Prostate gland (tissue), 2 donors: ENCODE measurements at regions not wholly inside any gene's neighbourhood (a gene's known extent, or its start where the extent isn't known, plus 50 kb on each side); places are given as distances from the start of the nearest gene placed in this dataset.

Source experiments
- DNase-seq: peaks from one replicate; pipeline ENCODE4 v3.0.0-alpha.2; 2019; ENCODE audit warnings: low spot score
- H3K27ac ChIP-seq, 2 donors: fragments of 200-600 bp; sonication (generic); 2 replicates each; pipeline ENCODE4 v1.5.1; 2017 to 2019
- H3K27me3 ChIP-seq: fragments of 200-600 bp; sonication (generic); replicated peaks from 2 replicates; pipeline ENCODE4 v1.5.1; 2019; ENCODE audit not compliant: insufficient read depth
- H3K36me3 ChIP-seq, 2 donors: fragments of 200-600 bp; sonication (generic); 1 replicate in 1 of 2; 2 replicates in 1 of 2; pipeline versions ENCODE4 v1.5.1 to v1.8.1; 2017 to 2019
- H3K4me1 ChIP-seq: fragments of 200-600 bp; sonication (generic); replicated peaks from 2 replicates; pipeline ENCODE4 v1.5.1; 2019
- H3K4me3 ChIP-seq, 2 donors: fragments of 200-600 bp; sonication (generic); 2 replicates each; pipeline ENCODE4 v1.5.1; 2017 to 2019
- H3K9me3 ChIP-seq: fragments of 200-600 bp; sonication (generic); 2 replicates; pipeline ENCODE4 v1.5.1; 2017
- POLR2A ChIP-seq: fragments of 450-650 bp; IDR thresholded peaks from one replicate; pipeline ENCODE4 v1.6.1; 2016; ENCODE audit warnings: antibody characterized with exemption, mild to moderate bottlenecking
- POLR2AphosphoS5 ChIP-seq: sonication (generic); formaldehyde crosslinking; IDR thresholded peaks from one replicate; pipeline ENCODE4 v1.6.1; 2017; ENCODE audit warnings: antibody characterized with exemption
- WGBS: methylation state at CpG from one replicate; pipeline ENCODE4 v1.1.5; 2018; 5-methylcytosine and 5-hydroxymethylcytosine counted together
- intact Hi-C: fragments of 100-400 bp; cut with DNase I; formaldehyde crosslinking; loops from one replicate; pipeline ENCODE4 v1.14.2; 2022
- TF ChIP-seq, protein P1 (sequence below), 4 experiments: fragments of 200-600 bp in 2 of 4; fragments of 450-650 bp in 2 of 4; sonication (generic) in 2 of 4; IDR thresholded peaks; 1 replicate in 3 of 4; 2 replicates in 1 of 4; pipeline ENCODE4 v1.5.1; 2016 to 2019; ENCODE audit warnings: antibody characterized with exemption in 4 of 4, mild to moderate bottlenecking in 2 of 4, moderate library complexity in 2 of 4

DNA sequence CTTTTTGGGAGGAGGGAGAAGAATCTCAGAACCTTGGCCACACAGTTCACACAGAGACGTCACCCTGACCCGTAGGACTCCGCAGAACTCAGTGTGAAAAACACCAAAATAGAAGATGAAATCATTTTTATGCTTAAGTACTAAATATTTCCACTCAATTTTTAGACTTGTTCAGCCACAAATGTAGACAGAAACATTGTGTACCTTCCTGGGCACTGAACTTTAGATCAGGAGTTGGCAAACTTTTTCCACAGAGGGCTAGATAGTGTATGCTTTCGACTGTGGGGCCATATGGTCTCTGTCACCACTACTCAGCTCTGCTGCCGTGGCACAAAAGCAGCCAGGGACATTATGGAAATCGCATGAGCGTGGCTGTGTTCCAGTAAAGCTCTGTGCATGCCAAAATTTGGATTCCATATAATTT is 61.8 kb upstream of the STOX2 start:
- intact Hi-C loops: loop anchor here (10.0 kb wide), 1 partner anchor 162 kb away; no protein-coding TSS in a partner anchor
- no peak for DNase-seq
- H3K4me3 ChIP-seq: no peak overlapping the region
- no peaks in the 10 kb centered on the region for H3K36me3 ChIP-seq
- no peaks in the 10 kb centered on the region for H3K9me3 ChIP-seq
- no peaks in the 10 kb centered on the region for H3K27me3 ChIP-seq
- H3K4me1 ChIP-seq: no peaks in the 10 kb centered on the region
- WGBS: 65% methylated on average over 7 of the region's 7 CpGs
- no peak for TF ChIP-seq POLR2AphosphoS5
- TF ChIP-seq, protein P1, sequence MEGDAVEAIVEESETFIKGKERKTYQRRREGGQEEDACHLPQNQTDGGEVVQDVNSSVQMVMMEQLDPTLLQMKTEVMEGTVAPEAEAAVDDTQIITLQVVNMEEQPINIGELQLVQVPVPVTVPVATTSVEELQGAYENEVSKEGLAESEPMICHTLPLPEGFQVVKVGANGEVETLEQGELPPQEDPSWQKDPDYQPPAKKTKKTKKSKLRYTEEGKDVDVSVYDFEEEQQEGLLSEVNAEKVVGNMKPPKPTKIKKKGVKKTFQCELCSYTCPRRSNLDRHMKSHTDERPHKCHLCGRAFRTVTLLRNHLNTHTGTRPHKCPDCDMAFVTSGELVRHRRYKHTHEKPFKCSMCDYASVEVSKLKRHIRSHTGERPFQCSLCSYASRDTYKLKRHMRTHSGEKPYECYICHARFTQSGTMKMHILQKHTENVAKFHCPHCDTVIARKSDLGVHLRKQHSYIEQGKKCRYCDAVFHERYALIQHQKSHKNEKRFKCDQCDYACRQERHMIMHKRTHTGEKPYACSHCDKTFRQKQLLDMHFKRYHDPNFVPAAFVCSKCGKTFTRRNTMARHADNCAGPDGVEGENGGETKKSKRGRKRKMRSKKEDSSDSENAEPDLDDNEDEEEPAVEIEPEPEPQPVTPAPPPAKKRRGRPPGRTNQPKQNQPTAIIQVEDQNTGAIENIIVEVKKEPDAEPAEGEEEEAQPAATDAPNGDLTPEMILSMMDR (IDR thresholded peaks at IDR 0.05): no peak
- TF ChIP-seq POLR2A: no peak
- no peak overlapping the region for H3K27ac ChIP-seq

DNA sequence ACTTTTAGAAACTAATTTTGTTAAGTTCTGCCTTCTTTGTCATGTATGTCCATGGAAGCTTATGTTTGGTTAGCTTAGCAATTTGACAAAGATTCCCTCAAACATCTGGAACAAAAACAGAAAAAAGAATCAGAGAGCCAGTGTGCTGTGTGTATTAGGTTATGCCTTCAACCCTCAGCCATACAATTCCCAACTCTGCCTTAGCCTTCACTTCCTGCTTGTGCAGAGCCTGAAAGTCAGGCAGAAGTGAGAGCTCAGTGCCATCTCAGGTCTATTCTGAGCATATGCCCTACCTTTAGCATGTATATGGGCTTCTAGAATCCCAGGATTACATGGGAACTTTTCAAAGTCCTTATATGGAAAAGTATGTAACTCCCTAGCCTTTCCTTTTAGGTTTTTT is 58.2 kb upstream of the STOX2 start:
- no peaks in the 10 kb centered on the region for H3K9me3 ChIP-seq
- no peaks in the 10 kb centered on the region for H3K4me1 ChIP-seq
- no peaks in the 10 kb centered on the region for H3K36me3 ChIP-seq
- DNase-seq: no peak
- no peak overlapping the region for H3K27ac ChIP-seq
- TF ChIP-seq, protein P1 (IDR thresholded peaks at IDR 0.05): no peak
- no peak for TF ChIP-seq POLR2A
- intact Hi-C loops: loop anchor here (10.0 kb wide), 1 partner anchor 158 kb away; no protein-coding TSS in a partner anchor
- H3K27me3 ChIP-seq: peaks cover 4% of the 10 kb centered on the region
- H3K4me3 ChIP-seq: no peak overlapping the region

DNA sequence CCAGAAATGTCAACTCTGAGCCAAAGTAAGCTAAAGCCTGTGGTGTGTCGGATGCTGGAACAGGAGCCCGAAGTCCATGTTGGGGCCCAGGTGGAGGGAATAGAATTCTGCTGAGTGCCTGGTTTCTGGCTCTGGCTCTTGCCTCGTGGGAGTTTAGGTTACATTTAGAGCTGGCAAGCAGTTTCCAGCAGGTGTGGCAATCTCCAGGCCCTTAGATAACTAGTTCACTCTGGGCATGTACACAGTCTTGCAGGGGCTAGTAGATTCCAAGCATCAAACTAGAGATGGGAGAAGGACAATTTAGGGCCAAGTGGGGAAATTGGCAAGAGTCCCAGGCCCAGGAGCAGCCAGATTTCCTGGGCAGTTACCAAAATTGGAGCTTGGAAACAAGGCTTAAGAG is 56.3 kb upstream of the STOX2 start:
- TF ChIP-seq POLR2AphosphoS5 (no peak), POLR2A (no peak)
- TF ChIP-seq, protein P1 (IDR thresholded peaks at IDR 0.05): no peak
- WGBS: 16% methylated on average over 3 of the region's 3 CpGs
- H3K27ac ChIP-seq: no peak overlapping the region
- no peaks in the 10 kb centered on the region for H3K4me1 ChIP-seq
- no peaks in the 10 kb centered on the region for H3K9me3 ChIP-seq
- peaks cover 4% of the 10 kb centered on the region for H3K27me3 ChIP-seq
- H3K4me3 ChIP-seq: no peak overlapping the region
- H3K36me3 ChIP-seq: no peaks in the 10 kb centered on the region
- no peak for DNase-seq
- intact Hi-C loops: loop anchor here (10.0 kb wide), 1 partner anchor 156 kb away; no protein-coding TSS in a partner anchor

DNA sequence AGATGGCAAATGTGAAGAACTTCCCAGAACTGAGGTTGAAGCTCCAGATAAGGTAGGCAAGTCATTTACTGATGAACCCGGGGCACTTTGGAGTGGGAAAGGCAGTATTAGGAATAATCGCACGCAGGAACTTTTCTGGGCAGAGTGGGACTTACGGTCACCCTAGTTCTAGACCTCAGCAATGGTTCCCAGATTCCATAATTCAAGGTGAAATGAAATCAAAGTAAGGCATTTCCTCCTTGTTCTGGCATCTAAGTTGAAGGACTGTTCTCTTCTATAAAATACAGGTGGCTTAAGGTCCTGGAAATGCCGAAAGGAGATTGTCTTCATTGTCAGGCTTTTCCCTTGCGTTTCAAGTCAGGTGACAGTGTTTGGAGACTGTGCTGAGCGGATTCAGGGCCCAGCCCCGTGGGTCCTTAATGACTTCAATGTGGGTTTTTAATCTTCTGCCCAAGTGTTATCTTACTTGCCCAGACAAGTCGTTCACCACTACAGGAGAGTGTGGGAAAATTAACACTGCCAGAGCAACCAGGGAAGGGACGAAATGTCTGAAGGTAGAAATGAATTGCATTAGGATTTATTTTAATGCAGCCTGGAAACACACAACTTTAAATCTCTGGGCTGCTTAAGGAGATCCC is 52.1 kb upstream of the STOX2 start:
- 63% methylated on average over 10 of the region's 10 CpGs for WGBS

More for the DNA sequence above, 52.1 kb upstream of the STOX2 start:
- no peaks in the 10 kb centered on the region for H3K9me3 ChIP-seq
- H3K27ac ChIP-seq: peak overlapping the region in 1 of 2 donors; percentile 14
- no peak for TF ChIP-seq POLR2AphosphoS5
- TF ChIP-seq POLR2A: no peak
- TF ChIP-seq, protein P1 (IDR thresholded peaks at IDR 0.05): no peak
- no peaks in the 10 kb centered on the region for H3K36me3 ChIP-seq
- intact Hi-C loops: no loop called here
- peaks cover 4% of the 10 kb centered on the region for H3K27me3 ChIP-seq
- no peaks in the 10 kb centered on the region for H3K4me1 ChIP-seq
- no peak for DNase-seq
- no peak overlapping the region for H3K4me3 ChIP-seq
